ENCODE measurements at regions not wholly inside any gene's neighbourhood (a gene's known extent, or its start where the extent isn't known, plus 50 kb on each side); places are given as distances from the start of the nearest gene placed in this dataset.
"Not testable (repeated sequence)": the region's sequence is repeated elsewhere in the genome, so short reads cannot be mapped to it uniquely, and the experiment has no call there.

- no peak for DNase-seq (ENCODE audit: low spot score)
Measured at GRCh38 chr18:76720683-76721082, 101.7 kb upstream of the ZNF236 start.

GRCh38 chr18:76715012-76715610 is 107.2 kb upstream of the ZNF236 start:
- no peak for DNase-seq (ENCODE audit: low spot score)

- no peak for DNase-seq (ENCODE audit: low spot score)
Measured at GRCh38 chr18:76713432-76713831, 108.9 kb upstream of the ZNF236 start.

GRCh38 chr18:76712511-76713140 is 109.7 kb upstream of the ZNF236 start:
- DNase-seq (ENCODE audit: low spot score) = no peak

- DNase-seq (ENCODE audit: low spot score) = no peak
Measured at GRCh38 chr18:76710646-76711520, 111.5 kb upstream of the ZNF236 start.

GRCh38 chr18:76709659-76710645 is 112.4 kb upstream of the ZNF236 start:
- peak; percentile 65 for DNase-seq (ENCODE audit: low spot score)

GRCh38 chr18:76708722-76709353 is 113.5 kb upstream of the ZNF236 start:
- no peak for DNase-seq (ENCODE audit: low spot score)

GRCh38 chr18:76708071-76708721 is 114.2 kb upstream of the ZNF236 start:
- no peak for DNase-seq (ENCODE audit: low spot score)

- no peak for DNase-seq (ENCODE audit: low spot score)
Measured at GRCh38 chr18:76707534-76707933, 114.8 kb upstream of the ZNF236 start.

- not testable (repeated sequence) for DNase-seq (ENCODE audit: low spot score)
Measured at GRCh38 chr18:76704589-76704988, 117.8 kb upstream of the ZNF236 start.

- no peak for DNase-seq (ENCODE audit: low spot score)
Measured at GRCh38 chr18:76699923-76700322, 122.4 kb upstream of the ZNF236 start.

GRCh38 chr18:76697441-76697901 is 124.9 kb upstream of the ZNF236 start:
- no peak for DNase-seq (ENCODE audit: low spot score)

- DNase-seq (ENCODE audit: low spot score) = no peak
Measured at GRCh38 chr18:76691800-76692199, 130.6 kb upstream of the ZNF236 start.

- no peak for DNase-seq (ENCODE audit: low spot score)
Measured at GRCh38 chr18:76689646-76690264, 132.6 kb upstream of the ZNF236 start.

GRCh38 chr18:76688724-76689472 is 133.5 kb upstream of the ZNF236 start:
- DNase-seq (ENCODE audit: low spot score) = no peak

GRCh38 chr18:76687304-76687962 is 134.9 kb upstream of the ZNF236 start:
- no peak for DNase-seq (ENCODE audit: low spot score)

- peak; percentile 52 for DNase-seq (ENCODE audit: low spot score)
Measured at GRCh38 chr18:76686737-76687231, 135.6 kb upstream of the ZNF236 start.

GRCh38 chr18:76685860-76686259 is 136.5 kb upstream of the ZNF236 start:
- no peak for DNase-seq (ENCODE audit: low spot score)

- DNase-seq (ENCODE audit: low spot score) = no peak
Measured at GRCh38 chr18:76685402-76685801, 137.0 kb upstream of the ZNF236 start.
